IMR-90 (cell line): ENCODE measurements at regions not wholly inside any gene's neighbourhood (a gene's known extent, or its start where the extent isn't known, plus 50 kb on each side); places are given as distances from the start of the nearest gene placed in this dataset.

ENCODE experiments used
- ATAC-seq: fragments of 200-7000 bp; cut with Tn5 transposase; 2 replicates; pipeline ENCODE4 v1.9.1; 2020; ENCODE audit warnings: low read depth, mild to moderate bottlenecking, moderate library complexity
- BruUV-seq: library from RNA; stranded (reverse); fragments of 400-500 nt; replicated peaks from 2 replicates; lab custom pipeline; 2021; lab: Mats Ljungman, UMichigan
- CTCF ChIA-PET: fragments of 300-600 bp; formaldehyde crosslinking; extraction: SDS; loops from one replicate; lab custom pipeline; 2021; ENCODE audit warnings: antibody characterized with exemption; lab: Yijun Ruan, JAX
- POLR2A ChIA-PET: fragments of 300-600 bp; sonication (Branson Sonifier 250); formaldehyde crosslinking; loops from one replicate; lab custom pipeline; 2022; ENCODE audit warnings: antibody characterized with exemption; ENCODE audit not compliant: unreplicated experiment; lab: Charles Lee
- DNase-seq: peaks from one replicate; pipeline ENCODE4 v3.0.0; 2013
- H2AFZ ChIP-seq: replicated peaks from 2 replicates; pipeline ENCODE3; 2013; ENCODE audit warnings: low read length, mild to moderate bottlenecking; ENCODE audit not compliant: poor library complexity
- H2AK5ac ChIP-seq: 2 replicates; pipeline ENCODE4 v1.6.1; 2013; ENCODE audit warnings: low read depth, low read length, inconsistent platforms
- H2AK9ac ChIP-seq: replicated peaks from 2 replicates; pipeline ENCODE3; 2013; ENCODE audit warnings: mild to moderate bottlenecking, low read depth, low read length, moderate library complexity; ENCODE audit not compliant: poor library complexity
- H2BK120ac ChIP-seq: 2 replicates; pipeline ENCODE4 v1.6.1; 2013; ENCODE audit warnings: low read depth, low read length, inconsistent platforms
- H2BK15ac ChIP-seq: 3 replicates; pipeline ENCODE4 v1.6.1; 2013; ENCODE audit warnings: low read depth, low read length, inconsistent platforms
- H2BK20ac ChIP-seq: 2 replicates; pipeline ENCODE4 v1.6.1; 2013; ENCODE audit warnings: low read depth, mild to moderate bottlenecking, inconsistent platforms, low read length, moderate library complexity
- H2BK5ac ChIP-seq: 2 replicates; pipeline ENCODE4 v1.6.1; 2013; ENCODE audit warnings: mild to moderate bottlenecking, low read depth, low read length, inconsistent platforms; ENCODE audit not compliant: poor library complexity, severe bottlenecking
- H3K14ac ChIP-seq: replicated peaks from 2 replicates; pipeline ENCODE4 v1.6.1; 2013; ENCODE audit warnings: low read depth, low read length, inconsistent platforms
- H3K18ac ChIP-seq: 2 replicates; pipeline ENCODE4 v1.6.1; 2013; ENCODE audit warnings: low read depth, low read length, control low read depth
- H3K23ac ChIP-seq: 2 replicates; pipeline ENCODE4 v1.6.1; 2013; ENCODE audit warnings: low read depth, low read length, inconsistent platforms
- H3K27ac ChIP-seq: 2 replicates; pipeline ENCODE4 v1.5.1; 2013; ENCODE audit warnings: mild to moderate bottlenecking, control low read depth, low read length; ENCODE audit not compliant: insufficient read depth
- H3K27me3 ChIP-seq: 2 replicates; pipeline ENCODE4 v1.6.1; 2013; ENCODE audit warnings: low read length; ENCODE audit not compliant: control insufficient read depth, insufficient read depth
- H3K36me3 ChIP-seq: 2 replicates; pipeline ENCODE4 v1.6.1; 2013; ENCODE audit warnings: low read length, mixed read lengths; ENCODE audit not compliant: control insufficient read depth, insufficient read depth
- H3K4ac ChIP-seq: 2 replicates; pipeline ENCODE4 v1.6.1; 2013; ENCODE audit warnings: low read depth, low read length, inconsistent platforms
- H3K4me1 ChIP-seq: 2 replicates; pipeline ENCODE4 v1.6.1; 2013; ENCODE audit warnings: low read length, mixed read lengths; ENCODE audit not compliant: control insufficient read depth, insufficient read depth
- H3K4me2 ChIP-seq: 2 replicates; pipeline ENCODE4 v1.6.1; 2013; ENCODE audit warnings: low read depth, mild to moderate bottlenecking, control low read depth, low read length, moderate library complexity
- H3K4me3 ChIP-seq: 2 replicates; pipeline ENCODE4 v1.5.1; 2013; ENCODE audit warnings: low read depth, mild to moderate bottlenecking, control low read depth, low read length, moderate library complexity; ENCODE audit not compliant: insufficient read depth
- H3K56ac ChIP-seq: 2 replicates; pipeline ENCODE4 v1.6.1; 2013; ENCODE audit warnings: low read length, inconsistent platforms; ENCODE audit not compliant: insufficient read depth; ENCODE audit errors: extremely low read depth
- H3K79me1 ChIP-seq, 2 experiments: 2 replicates each; pipeline ENCODE4 v1.6.1; 2013; ENCODE audit warnings: low read length in 2 of 2, inconsistent platforms in 1 of 2, low read depth in 1 of 2
- H3K9ac ChIP-seq: 2 replicates; pipeline ENCODE4 v1.6.1; 2013; ENCODE audit warnings: low read depth, low read length, control low read depth
- H3K9me1 ChIP-seq: 2 replicates; pipeline ENCODE4 v1.6.1; 2013; ENCODE audit warnings: low read length, inconsistent platforms; ENCODE audit not compliant: insufficient read depth
- H3K9me3 ChIP-seq: 2 replicates; pipeline ENCODE4 v1.6.1; 2013; ENCODE audit warnings: low read length; ENCODE audit not compliant: control insufficient read depth, insufficient read depth
- H4K20me1 ChIP-seq: 2 replicates; pipeline ENCODE4 v1.6.1; 2013; ENCODE audit warnings: low read length, inconsistent platforms; ENCODE audit not compliant: insufficient read depth
- H4K5ac ChIP-seq: 2 replicates; pipeline ENCODE4 v1.6.1; 2013; ENCODE audit warnings: mild to moderate bottlenecking, low read depth, low read length, control low read depth
- H4K8ac ChIP-seq, 2 experiments: 2 replicates each; pipeline ENCODE4 v1.6.1; 2013; ENCODE audit warnings: low read depth in 2 of 2, low read length in 2 of 2, control low read depth in 1 of 2, inconsistent platforms in 1 of 2
- H4K91ac ChIP-seq: 2 replicates; pipeline ENCODE4 v1.6.1; 2013; ENCODE audit warnings: low read depth, low read length, inconsistent platforms; ENCODE audit not compliant: insufficient read depth
- BHLHE40 ChIP-seq: fragments of 150-350 bp; IDR thresholded peaks from 2 replicates; pipeline ENCODE4 v1.6.1; 2016; ENCODE audit warnings: mild to moderate bottlenecking, low read depth, low read length
- CEBPB ChIP-seq: IDR thresholded peaks from 2 replicates; pipeline ENCODE4 v1.6.1; 2012; ENCODE audit warnings: low read depth, low read length, improper control_type of control experiment
- CHD1 ChIP-seq: IDR thresholded peaks from 2 replicates; pipeline ENCODE4 v1.6.1; 2012; ENCODE audit warnings: low read depth, low read length, improper control_type of control experiment
- FOS ChIP-seq: fragments of 150-350 bp; IDR thresholded peaks from 2 replicates; pipeline ENCODE4 v1.6.1; 2016; ENCODE audit warnings: low read depth, low read length
- MAFK ChIP-seq: IDR thresholded peaks from 2 replicates; pipeline ENCODE4 v1.6.1; 2012; ENCODE audit warnings: low read depth, low read length, improper control_type of control experiment
- MAZ ChIP-seq: IDR thresholded peaks from 2 replicates; pipeline ENCODE4 v1.6.1; 2012; ENCODE audit warnings: low read depth, mild to moderate bottlenecking, low read length, improper control_type of control experiment, moderate library complexity, borderline replicate concordance
- MXI1 ChIP-seq: IDR thresholded peaks from 2 replicates; pipeline ENCODE4 v1.6.1; 2012; ENCODE audit warnings: low read depth, mild to moderate bottlenecking, low read length, moderate library complexity, borderline replicate concordance
- NFE2L2 ChIP-seq: fragments of 150-350 bp; IDR thresholded peaks from 2 replicates; pipeline ENCODE4 v1.6.1; 2016; ENCODE audit warnings: low read depth, mild to moderate bottlenecking, low read length
- POLR2A ChIP-seq: IDR thresholded peaks from 2 replicates; pipeline ENCODE4 v1.6.1; 2012; ENCODE audit warnings: mild to moderate bottlenecking, low read depth, low read length
- RAD21 ChIP-seq: IDR thresholded peaks from 2 replicates; pipeline ENCODE4 v1.6.1; 2012; ENCODE audit warnings: low read length, improper control_type of control experiment
- RCOR1 ChIP-seq: IDR thresholded peaks from 2 replicates; pipeline ENCODE4 v1.6.1; 2012; ENCODE audit warnings: mild to moderate bottlenecking, low read length, improper control_type of control experiment; ENCODE audit not compliant: insufficient replicate concordance
- WGBS, 2 experiments: methylation state at CpG; one replicate each; pipeline versions ENCODE4 v1.1.5 to v1.1.7; 2013; ENCODE audit warnings: missing lambda C conversion rate in 2 of 2; ENCODE audit not compliant: insufficient read length in 1 of 2; ENCODE audit errors: extremely low coverage in 2 of 2; 5-methylcytosine and 5-hydroxymethylcytosine counted together
- dilution Hi-C: fragments of 300-500 bp; cut with HindIII; formaldehyde crosslinking; loops from one replicate; pipeline ENCODE4 v1.14.3; 2018; ENCODE audit warnings: low sequenced_read_pairs; ENCODE audit not compliant: unreplicated experiment
- in situ Hi-C: fragments of 300-500 bp; cut with MboI; formaldehyde crosslinking; loops from 3 replicates; pipeline ENCODE4 v1.14.3; 2019; ENCODE audit warnings: low sequenced_read_pairs, inconsistent platforms, mixed read lengths
- intact Hi-C: fragments of 100-400 bp; cut with micrococcal nuclease; formaldehyde crosslinking; loops from 2 replicates; pipeline ENCODE4 v1.10.0; 2022
- TF ChIP-seq, protein P1 (sequence below): fragments of 150-350 bp; IDR thresholded peaks from 2 replicates; pipeline ENCODE4 v1.6.1; 2016; ENCODE audit warnings: low read depth, mild to moderate bottlenecking, low read length, moderate library complexity, borderline replicate concordance

DNA sequence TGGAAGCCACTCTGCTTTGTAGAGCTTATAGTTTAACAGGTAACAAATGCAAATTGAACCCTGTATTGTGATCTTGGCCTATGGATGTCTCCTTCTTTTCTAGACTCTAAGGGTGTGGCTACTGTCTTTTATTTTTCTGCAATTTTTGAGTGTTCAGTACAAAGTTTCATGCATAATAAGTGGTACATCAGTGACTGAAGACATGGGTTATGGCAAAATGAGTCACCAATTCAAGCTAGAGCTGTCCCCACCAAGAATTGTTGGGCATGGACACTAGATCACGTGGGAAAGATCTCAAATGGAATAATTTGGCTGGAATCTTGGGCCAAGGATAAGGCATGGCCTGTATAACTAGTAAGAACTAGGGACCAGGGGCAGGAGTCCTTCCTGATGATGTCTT, 228.4 kb upstream of the N4BP1 start:
- Histone ChIP-seq H3K4me1 (no peaks in the 10 kb centered on the region), H2BK20ac (no peak overlapping the region), H4K20me1 (no peaks in the 10 kb centered on the region), H3K27ac (no peak overlapping the region), H3K4ac (no peak overlapping the region), H2AFZ (no peak overlapping the region), H3K9me3 (no peaks in the 10 kb centered on the region), H3K23ac (no peak overlapping the region), H2AK5ac (no peak overlapping the region), H3K18ac (no peak overlapping the region), H4K5ac (no peak overlapping the region), H4K91ac (no peak overlapping the region), H2BK5ac (no peak overlapping the region), H3K27me3 (no peaks in the 10 kb centered on the region), H3K79me1 (no peaks in the 10 kb centered on the region), H2BK120ac (no peak overlapping the region), H2BK15ac (no peak overlapping the region), H3K14ac (no peak overlapping the region), H4K8ac (no peak overlapping the region), H3K4me2 (no peak overlapping the region), H3K56ac (no peak overlapping the region), H3K9ac (no peak overlapping the region), H2AK9ac (no peak overlapping the region), H3K9me1 (no peaks in the 10 kb centered on the region), H3K4me3 (no peak overlapping the region), H3K36me3 (no peaks in the 10 kb centered on the region)
- WGBS, 2 experiments, result no CpG with 5 or more reads among the region's 1 CpG
- ChIA-PET CTCF (no interaction called here), POLR2A (no interaction called here)
- DNase-seq (no peak), ATAC-seq (no peak)
- intact Hi-C loops (no loop called here), in situ Hi-C loops (no loop called here), dilution Hi-C loops (no loop called here)
- BruUV-seq, result no TSS peak
- TF ChIP-seq NFE2L2, result no peak
- no peak for TF ChIP-seq POLR2A
- TF ChIP-seq, protein P1, sequence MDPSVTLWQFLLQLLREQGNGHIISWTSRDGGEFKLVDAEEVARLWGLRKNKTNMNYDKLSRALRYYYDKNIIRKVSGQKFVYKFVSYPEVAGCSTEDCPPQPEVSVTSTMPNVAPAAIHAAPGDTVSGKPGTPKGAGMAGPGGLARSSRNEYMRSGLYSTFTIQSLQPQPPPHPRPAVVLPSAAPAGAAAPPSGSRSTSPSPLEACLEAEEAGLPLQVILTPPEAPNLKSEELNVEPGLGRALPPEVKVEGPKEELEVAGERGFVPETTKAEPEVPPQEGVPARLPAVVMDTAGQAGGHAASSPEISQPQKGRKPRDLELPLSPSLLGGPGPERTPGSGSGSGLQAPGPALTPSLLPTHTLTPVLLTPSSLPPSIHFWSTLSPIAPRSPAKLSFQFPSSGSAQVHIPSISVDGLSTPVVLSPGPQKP, result no peak
- TF ChIP-seq FOS, result no peak
- no peak for TF ChIP-seq MAFK
- no peak for TF ChIP-seq MXI1
- no peak for TF ChIP-seq CHD1
- no peak for TF ChIP-seq RAD21
- TF ChIP-seq CEBPB, result no peak
- TF ChIP-seq RCOR1, result no peak
- no peak for TF ChIP-seq MAZ
- TF ChIP-seq BHLHE40, result no peak
